ENCODE measurements at regions not wholly inside any gene's neighbourhood (a gene's known extent, or its start where the extent isn't known, plus 50 kb on each side); places are given as distances from the start of the nearest gene placed in this dataset.

GRCh38 chr1:55622074-55622473, 406.9 kb upstream of the USP24 start:
- Histone ChIP-seq H2AFZ (ENCODE audit: low read length) (no peak overlapping the region), H3K9ac (ENCODE audit: low read length) (no peak overlapping the region), H3K9me3 (ENCODE audit: low read length) (no peaks in the 10 kb centered on the region), H4K20me1 (ENCODE audit: low read length) (no peaks in the 10 kb centered on the region), H3K4me2 (ENCODE audit: low read length) (no peak overlapping the region), H3K27me3 (ENCODE audit: low read length) (no peaks in the 10 kb centered on the region), H3F3A (ENCODE audit: low read length, unreplicated experiment) (no peaks in the 10 kb centered on the region), H3K4me1 (ENCODE audit: insufficient read depth, low read length) (no peaks in the 10 kb centered on the region), H3K36me3 (ENCODE audit: low read depth, low read length) (no peaks in the 10 kb centered on the region), H3K27ac (ENCODE audit: low read length) (no peak overlapping the region), H3K79me2 (ENCODE audit: low read length) (no peaks in the 10 kb centered on the region), H3K9me2 (replicated peaks; ENCODE audit: low read length) (no peaks in the 10 kb centered on the region), H3K4me3 (ENCODE audit: low read length) (no peak overlapping the region)
- ATAC-seq (no peak), DNase-seq (no peak)
- ChIA-PET POLR2A (ENCODE audit: unreplicated experiment) (no interaction called here), CTCF (no interaction called here)
- BruUV-seq (replicated peaks) = no TSS peak
- intact Hi-C loops (cut with micrococcal nuclease) = no loop called here
- TF ChIP-seq CTCF (conservative IDR thresholded peaks at IDR 0.05; ENCODE audit: low read depth, low read length) (no peak), EZH2 (IDR thresholded peaks at IDR 0.05; ENCODE audit: low read length, unreplicated experiment) (no peak), EZH2phosphoT487 (IDR thresholded peaks at IDR 0.05; ENCODE audit: borderline replicate concordance, low read length) (no peak)

GRCh38 chr1:55618199-55618598, 403.0 kb upstream of the USP24 start:
- no peaks in the 10 kb centered on the region for H3K27me3 ChIP-seq (ENCODE audit: low read length)
- no peaks in the 10 kb centered on the region for H3K9me3 ChIP-seq (ENCODE audit: low read length)
- no peaks in the 10 kb centered on the region for H3K9me2 ChIP-seq (replicated peaks; ENCODE audit: low read length)
- BruUV-seq (replicated peaks) = no TSS peak
- no peaks in the 10 kb centered on the region for H3K4me1 ChIP-seq (ENCODE audit: insufficient read depth, low read length)
- H3K36me3 ChIP-seq (ENCODE audit: low read depth, low read length) = no peaks in the 10 kb centered on the region
- no peaks in the 10 kb centered on the region for H3F3A ChIP-seq (ENCODE audit: low read length, unreplicated experiment)
- no peaks in the 10 kb centered on the region for H3K79me2 ChIP-seq (ENCODE audit: low read length)
- intact Hi-C loops (cut with micrococcal nuclease) = no loop called here
- H3K9ac ChIP-seq (ENCODE audit: low read length) = no peak overlapping the region
- CTCF ChIA-PET = no interaction called here
- H3K4me2 ChIP-seq (ENCODE audit: low read length) = no peak overlapping the region
- no peak overlapping the region for H2AFZ ChIP-seq (ENCODE audit: low read length)
- H3K27ac ChIP-seq (ENCODE audit: low read length) = no peak overlapping the region
- DNase-seq (no peak), ATAC-seq (no peak)
- TF ChIP-seq EZH2phosphoT487 (IDR thresholded peaks at IDR 0.05; ENCODE audit: borderline replicate concordance, low read length) (no peak), EZH2 (IDR thresholded peaks at IDR 0.05; ENCODE audit: low read length, unreplicated experiment) (no peak)
- no peak overlapping the region for H3K4me3 ChIP-seq (ENCODE audit: low read length)
- no peaks in the 10 kb centered on the region for H4K20me1 ChIP-seq (ENCODE audit: low read length)
- POLR2A ChIA-PET (ENCODE audit: unreplicated experiment) = no interaction called here

- no TSS peak for BruUV-seq (replicated peaks)
- Histone ChIP-seq H3K9me2 (replicated peaks; ENCODE audit: low read length) (no peaks in the 10 kb centered on the region), H2AFZ (ENCODE audit: low read length) (no peak overlapping the region), H4K20me1 (ENCODE audit: low read length) (no peaks in the 10 kb centered on the region), H3K4me2 (ENCODE audit: low read length) (no peak overlapping the region), H3K4me3 (ENCODE audit: low read length) (no peak overlapping the region), H3K9me3 (ENCODE audit: low read length) (no peaks in the 10 kb centered on the region), H3K4me1 (ENCODE audit: insufficient read depth, low read length) (no peaks in the 10 kb centered on the region), H3K79me2 (ENCODE audit: low read length) (no peaks in the 10 kb centered on the region), H3K36me3 (ENCODE audit: low read depth, low read length) (no peaks in the 10 kb centered on the region), H3K27ac (ENCODE audit: low read length) (no peak overlapping the region), H3K27me3 (ENCODE audit: low read length) (no peaks in the 10 kb centered on the region), H3F3A (ENCODE audit: low read length, unreplicated experiment) (no peaks in the 10 kb centered on the region), H3K9ac (ENCODE audit: low read length) (no peak overlapping the region)
- ChIA-PET POLR2A (ENCODE audit: unreplicated experiment) (no interaction called here), CTCF (no interaction called here)
- no peak for DNase-seq
- intact Hi-C loops (cut with micrococcal nuclease) = no loop called here
- TF ChIP-seq CTCF (conservative IDR thresholded peaks at IDR 0.05; ENCODE audit: low read depth, low read length) (no peak), EZH2 (IDR thresholded peaks at IDR 0.05; ENCODE audit: low read length, unreplicated experiment) (no peak), EZH2phosphoT487 (IDR thresholded peaks at IDR 0.05; ENCODE audit: borderline replicate concordance, low read length) (no peak)
- ATAC-seq = no peak
Observed at GRCh38 chr1:55617288-55617982, 402.3 kb upstream of the USP24 start.
